Fibroblast of the aortic adventitia (primary cell): ENCODE measurements at regions not wholly inside any gene's neighbourhood (a gene's known extent, or its start where the extent isn't known, plus 50 kb on each side); places are given as distances from the start of the nearest gene placed in this dataset.

Experiments
- DNase-seq: peaks from one replicate; pipeline ENCODE4 v3.0.0-alpha.2; 2010; ENCODE audit warnings: low read depth
- H3K4me3 ChIP-seq: 2 replicates; pipeline ENCODE4 v1.5.1; 2011; ENCODE audit warnings: low read depth, mild to moderate bottlenecking, control low read depth, low read length, moderate library complexity
- CTCF ChIP-seq: IDR thresholded peaks from 2 replicates; pipeline ENCODE4 v1.5.1; 2011; ENCODE audit warnings: mild to moderate bottlenecking, low read length, control low read depth, inconsistent platforms; ENCODE audit not compliant: insufficient read depth

- no peak overlapping the region for H3K4me3 ChIP-seq
- TF ChIP-seq CTCF = no peak
- no peak for DNase-seq
These were observed 684.4 kb upstream of the CDH8 start for GRCh38 chr16:62720651-62721050.

- no peak for TF ChIP-seq CTCF
- no peak overlapping the region for H3K4me3 ChIP-seq
- no peak for DNase-seq
These were observed 680.8 kb upstream of the CDH8 start for GRCh38 chr16:62717026-62717425.

- DNase-seq = no peak
- no peak overlapping the region for H3K4me3 ChIP-seq
- no peak for TF ChIP-seq CTCF
These were observed 679.5 kb upstream of the CDH8 start for GRCh38 chr16:62715701-62716100.

GRCh38 chr16:62712566-62712965 is 676.3 kb upstream of the CDH8 start:
- H3K4me3 ChIP-seq = no peak overlapping the region
- TF ChIP-seq CTCF = no peak
- DNase-seq = no peak

GRCh38 chr16:62711797-62712196 is 675.6 kb upstream of the CDH8 start:
- TF ChIP-seq CTCF = no peak
- H3K4me3 ChIP-seq = no peak overlapping the region
- no peak for DNase-seq

- TF ChIP-seq CTCF = no peak
- no peak for DNase-seq
- no peak overlapping the region for H3K4me3 ChIP-seq
These were observed 673.6 kb upstream of the CDH8 start for GRCh38 chr16:62709794-62710193.

GRCh38 chr16:62701426-62701825 is 665.2 kb upstream of the CDH8 start:
- DNase-seq = no peak
- TF ChIP-seq CTCF = no peak
- H3K4me3 ChIP-seq = no peak overlapping the region
